ENCODE measurements at regions not wholly inside any gene's neighbourhood (a gene's known extent, or its start where the extent isn't known, plus 50 kb on each side); places are given as distances from the start of the nearest gene placed in this dataset.
A peak's percentile ranks its signal among the peaks of the same experiment; 100 is the strongest.

- DNase-seq (ENCODE audit: low read depth in 1 of 2, low spot score in 2 of 2) (no peak), FAIRE-seq (no peak)
- 73% methylated on average over 14 of the region's 15 CpGs; no CpG with 5 or more reads in 1 of the 2 experiments for WGBS, 2 experiments (ENCODE audit: extremely low coverage in 1 of 2, insufficient coverage in 1 of 2, insufficient read length in 1 of 2, insufficient replicate concordance in 2 of 2, low coverage in 1 of 2, low lambda C conversion rate in 2 of 2, missing lambda C conversion rate in 1 of 2)
- H3K4me2 ChIP-seq (ENCODE audit: insufficient read depth in 1 of 2, low read depth in 2 of 2, low read length in 2 of 2), result peak overlapping the region; percentile 77 to 79
- no peaks in the 10 kb centered on the region for H4K20me1 ChIP-seq (replicated peaks in 1 of 2; ENCODE audit: control insufficient read depth in 1 of 2, insufficient read depth in 2 of 2, low read length in 2 of 2)
- peak overlapping the region; percentile 53; the same call in 1 of the 2 replicates for H4K8ac ChIP-seq (ENCODE audit: extremely low read depth, insufficient read depth, low read length)
- peaks cover 0 to 9% (median 6%) of the 10 kb centered on the region in 4 experiments; a peak in 3 of 7 replicates for H3K27me3 ChIP-seq (replicated peaks in 1 of 4; ENCODE audit: control insufficient read depth in 3 of 4, extremely low read depth in 1 of 4, insufficient read depth in 3 of 4, low read length in 3 of 4)
- H3K79me2 ChIP-seq (ENCODE audit: control insufficient read depth in 1 of 2, insufficient read depth in 2 of 2, low read length in 2 of 2), result no peaks in the 10 kb centered on the region
- 0 out of 2 replicates have a peak overlapping the region, but pooled peaks have one; percentile 43 for H2BK20ac ChIP-seq (ENCODE audit: low read length)
- peak overlapping the region in 3 of 4 experiments; percentile 19 to 70 (median 67); a peak in 3 of 7 replicates for H3K9ac ChIP-seq (replicated peaks in 1 of 4; ENCODE audit: extremely low read depth in 1 of 4, low read depth in 3 of 4, low read length in 3 of 4)
- H3K18ac ChIP-seq (ENCODE audit: extremely low read depth, low read length), result peak overlapping the region; percentile 83
- no peaks in the 10 kb centered on the region for H3K36me3 ChIP-seq (ENCODE audit: control insufficient read depth in 2 of 4, insufficient read depth in 4 of 4, low read length in 3 of 4)
- H3K4ac ChIP-seq (replicated peaks; ENCODE audit: insufficient read length, low read depth, low read length), result peak overlapping the region; percentile 27
- no peak overlapping the region for H3K27ac ChIP-seq (ENCODE audit: low read depth, low read length)
- no peak overlapping the region for H4K5ac ChIP-seq (ENCODE audit: insufficient read length, low read depth, low read length)
- H2BK15ac ChIP-seq (ENCODE audit: low read length), result peak overlapping the region; percentile 4; the same call in 1 of the 2 replicates
- peaks cover 11% of the 10 kb centered on the region for H3K23me2 ChIP-seq (ENCODE audit: low read depth, low read length)
- H3K14ac ChIP-seq (ENCODE audit: insufficient read length), result no peak overlapping the region
- no peak overlapping the region for H3K23ac ChIP-seq (ENCODE audit: insufficient read length)
- no peaks in the 10 kb centered on the region for H3K9me3 ChIP-seq (ENCODE audit: insufficient read depth in 2 of 2, low read depth in 1 of 2, low read length in 1 of 2)
- no peak overlapping the region for H2AFZ ChIP-seq (ENCODE audit: low read length)
- no peak overlapping the region for H3K56ac ChIP-seq (replicated peaks; ENCODE audit: insufficient read length, low read depth, low read length)
- H2AK5ac ChIP-seq (ENCODE audit: low read depth, low read length), result peak overlapping the region; percentile 94
- peak overlapping the region; percentile 11 to 66 (median 54); a peak in 6 of 8 replicates for H3K4me3 ChIP-seq (ENCODE audit: extremely low read depth in 1 of 4, insufficient read depth in 2 of 4, low read depth in 3 of 4, low read length in 4 of 4)
- CTCF ChIA-PET (ENCODE audit: partially characterized antibody), result interaction anchor here (0.6 to 1.4 kb wide), 9 partner anchors 21 to 188 kb away, joined by 3 to 6 read pairs (median 3); no protein-coding TSS in a partner anchor
- peaks cover 0 to 24% (median 15%) of the 10 kb centered on the region in 4 experiments; a peak in 6 of 7 replicates for H3K4me1 ChIP-seq (replicated peaks in 1 of 4; ENCODE audit: control insufficient read depth in 3 of 4, insufficient read depth in 4 of 4, low read length in 3 of 4)
- H4K91ac ChIP-seq (replicated peaks; ENCODE audit: insufficient read length, low read length), result peak overlapping the region; percentile 31
- no peaks in the 10 kb centered on the region for H3K79me1 ChIP-seq (ENCODE audit: low read depth, low read length)
- POLR2A ChIA-PET (ENCODE audit: partially characterized antibody), result interaction anchor here (0.7 to 3.9 kb wide), 16 partner anchors 10 to 230 kb away, joined by 3 to 19 read pairs (median 4); partner anchors contain the start of gene KLF15
- H2BK12ac ChIP-seq (ENCODE audit: low read depth, low read length), result peak overlapping the region; percentile 89
- no peak overlapping the region for H2BK120ac ChIP-seq (replicated peaks; ENCODE audit: low read depth, low read length)
- H2BK5ac ChIP-seq (ENCODE audit: low read depth, low read length), result peak overlapping the region; percentile 95; the same call in 1 of the 2 replicates
- TF ChIP-seq ZNF274 (IDR thresholded peaks at IDR 0.05; ENCODE audit: borderline replicate concordance, extremely low read depth, low read length), result no peak
- TF ChIP-seq RAD21 (IDR thresholded peaks at IDR 0.05 in 1 of 2, conservative IDR thresholded peaks at IDR 0.05 in 1 of 2; ENCODE audit: low read depth in 2 of 2, low read length in 2 of 2), result no peak
- no peak for TF ChIP-seq KDM5A (IDR thresholded peaks at IDR 0.05; ENCODE audit: low read length)
- no peak for TF ChIP-seq SIX5 (IDR thresholded peaks at IDR 0.05; ENCODE audit: low read depth, low read length)
- TF ChIP-seq SRF (IDR thresholded peaks at IDR 0.05; ENCODE audit: low read depth, low read length), result no peak
- TF ChIP-seq USF2 (IDR thresholded peaks at IDR 0.05; ENCODE audit: low read length), result no peak
- no peak for TF ChIP-seq MAX (IDR thresholded peaks at IDR 0.05)
- TF ChIP-seq CREB1 (IDR thresholded peaks at IDR 0.05), result no peak
- TF ChIP-seq SIN3A (conservative IDR thresholded peaks at IDR 0.05 in 1 of 2, IDR thresholded peaks at IDR 0.05 in 1 of 2; ENCODE audit: low read depth in 1 of 2, low read length in 2 of 2), result no peak
- no peak for TF ChIP-seq MAFK (IDR thresholded peaks at IDR 0.05; ENCODE audit: low read depth, low read length)
- TF ChIP-seq NRF1 (IDR thresholded peaks at IDR 0.05; ENCODE audit: low read depth, low read length), result no peak
Measured at GRCh38 chr3:126267976-126268615, 87.7 kb upstream of the ALDH1L1 start.
